PFSK-1 (cell line): ENCODE measurements at regions not wholly inside any gene's neighbourhood (a gene's known extent, or its start where the extent isn't known, plus 50 kb on each side); places are given as distances from the start of the nearest gene placed in this dataset.

Source experiments
- POLR2AphosphoS5 ChIP-seq: IDR thresholded peaks from 2 replicates; pipeline ENCODE4 v1.6.1; 2012; ENCODE audit warnings: low read depth, mild to moderate bottlenecking, control low read depth, low read length, moderate library complexity
- REST ChIP-seq, 2 experiments: IDR thresholded peaks; 2 replicates each; pipeline versions ENCODE4 v1.6.1 to v1.8.0; 2011 to 2012; ENCODE audit warnings: low read depth in 2 of 2, low read length in 2 of 2, control low read depth in 1 of 2, inconsistent platforms in 1 of 2, mild to moderate bottlenecking in 1 of 2, moderate library complexity in 1 of 2; ENCODE audit not compliant: insufficient read depth in 1 of 2

- TF ChIP-seq REST (IDR thresholded peaks at IDR 0.05; ENCODE audit: insufficient read depth in 1 of 2, low read depth in 2 of 2, low read length in 2 of 2) (no peak), POLR2AphosphoS5 (no peak)
These were observed 400.1 kb upstream of the MDGA2 start for GRCh38 chr14:48075487-48075886.
